ENCODE measurements at regions not wholly inside any gene's neighbourhood (a gene's known extent, or its start where the extent isn't known, plus 50 kb on each side); places are given as distances from the start of the nearest gene placed in this dataset.

GRCh38 chr2:81061016-81061415 is 756.5 kb upstream of the LRRTM1 start:
- no peak for FAIRE-seq
- Histone ChIP-seq H2AFZ (ENCODE audit: control insufficient read depth, low read depth, low read length) (no peak overlapping the region), H3K4me3 (no peak overlapping the region), H3K27me3 (replicated peaks in 1 of 2; ENCODE audit: control insufficient read depth in 2 of 2, insufficient read depth in 2 of 2, low read length in 1 of 2) (no peaks in the 10 kb centered on the region), H3K4me2 (ENCODE audit: control insufficient read depth, insufficient read depth) (no peak overlapping the region), H3K36me3 (ENCODE audit: control insufficient read depth in 2 of 2, insufficient read depth in 2 of 2, low read length in 1 of 2) (no peaks in the 10 kb centered on the region), H3K4me1 (ENCODE audit: control insufficient read depth, insufficient read depth, low read length) (no peaks in the 10 kb centered on the region), H4K20me1 (ENCODE audit: control insufficient read depth, insufficient read depth) (no peaks in the 10 kb centered on the region), H3K79me2 (ENCODE audit: control insufficient read depth, insufficient read depth, low read length) (no peaks in the 10 kb centered on the region), H3K9ac (ENCODE audit: control insufficient read depth, insufficient read depth, low read length) (no peak overlapping the region), H3K27ac (ENCODE audit: control insufficient read depth, insufficient read depth) (no peak overlapping the region), H3K9me3 (replicated peaks; ENCODE audit: control insufficient read depth, insufficient read depth, low read length) (no peaks in the 10 kb centered on the region)
- ChIA-PET POLR2A (no interaction called here), CTCF (no interaction called here), SMC1A (ENCODE audit: uncharacterized antibody, unreplicated experiment) (no interaction called here), RAD21 (ENCODE audit: unreplicated experiment) (no interaction called here)
- no peak for ATAC-seq
- 19% methylated on average over 2 of the region's 2 CpGs for WGBS (ENCODE audit: insufficient coverage, insufficient replicate concordance, low lambda C conversion rate, missing lambda C conversion rate)
- DNase-seq (ENCODE audit: low read depth, low spot score): no peak
- no peak for TF ChIP-seq BCL3 (IDR thresholded peaks at IDR 0.05; ENCODE audit: borderline replicate concordance, insufficient read depth, low read depth, low read length, poor library complexity, severe bottlenecking)
- no peak for TF ChIP-seq TCF3 (IDR thresholded peaks at IDR 0.05; ENCODE audit: borderline replicate concordance, insufficient read depth, low read depth, low read length)
- TF ChIP-seq RUNX3 (IDR thresholded peaks at IDR 0.05; ENCODE audit: low read length): no peak
- no peak for TF ChIP-seq RB1 (IDR thresholded peaks at IDR 0.05; ENCODE audit: borderline replicate concordance)
- TF ChIP-seq ZNF384 (IDR thresholded peaks at IDR 0.05; ENCODE audit: borderline replicate concordance, low read depth, low read length): no peak
- no peak for TF ChIP-seq SP1 (IDR thresholded peaks at IDR 0.05; ENCODE audit: low read depth, low read length)
- no peak for TF ChIP-seq RAD21 (IDR thresholded peaks at IDR 0.05; ENCODE audit: insufficient read depth, low read depth, low read length)
- TF ChIP-seq CEBPZ (IDR thresholded peaks at IDR 0.05; ENCODE audit: low read depth, low read length): no peak
- no peak for TF ChIP-seq PAX8 (IDR thresholded peaks at IDR 0.05)
- no peak for TF ChIP-seq POLR2AphosphoS5 (IDR thresholded peaks at IDR 0.05; ENCODE audit: low read length)
- TF ChIP-seq PKNOX1 (IDR thresholded peaks at IDR 0.05): no peak
- no peak for TF ChIP-seq RELA (IDR thresholded peaks at IDR 0.05; ENCODE audit: borderline replicate concordance, partially characterized antibody)
- no peak for TF ChIP-seq CTCF (IDR thresholded peaks at IDR 0.05 in 2 of 3, conservative IDR thresholded peaks at IDR 0.05 in 1 of 3; ENCODE audit: control insufficient read depth in 2 of 3, extremely low read depth in 1 of 3, insufficient read depth in 1 of 3, low read depth in 3 of 3, low read length in 3 of 3)
- TF ChIP-seq USF1 (IDR thresholded peaks at IDR 0.05; ENCODE audit: borderline replicate concordance, extremely low read length, insufficient read depth, low read depth, low read length): no peak
- TF ChIP-seq POLR2AphosphoS2 (IDR thresholded peaks at IDR 0.05; ENCODE audit: low read depth, low read length): no peak
- TF ChIP-seq YBX1 (IDR thresholded peaks at IDR 0.05): no peak
- no peak for TF ChIP-seq SREBF2 (IDR thresholded peaks at IDR 0.05; ENCODE audit: low read length)
- in situ Hi-C loops (cut with MboI) (no loop called here), intact Hi-C loops (cut with micrococcal nuclease; ENCODE audit: unreplicated experiment) (no loop called here)
- BruUV-seq (replicated peaks): no TSS peak
